Activated CD4-positive, alpha-beta T cell treated with anti-CD3 and anti-CD28 coated beads, Interleukin-2, amount 50 U/mL, for 48 hours (primary cell): ENCODE measurements at regions not wholly inside any gene's neighbourhood (a gene's known extent, or its start where the extent isn't known, plus 50 kb on each side); places are given as distances from the start of the nearest gene placed in this dataset.

ENCODE experiments used
- DNase-seq, 2 experiments: peaks; one replicate each; pipeline ENCODE4 v3.0.0-alpha.2; 2020

DNA sequence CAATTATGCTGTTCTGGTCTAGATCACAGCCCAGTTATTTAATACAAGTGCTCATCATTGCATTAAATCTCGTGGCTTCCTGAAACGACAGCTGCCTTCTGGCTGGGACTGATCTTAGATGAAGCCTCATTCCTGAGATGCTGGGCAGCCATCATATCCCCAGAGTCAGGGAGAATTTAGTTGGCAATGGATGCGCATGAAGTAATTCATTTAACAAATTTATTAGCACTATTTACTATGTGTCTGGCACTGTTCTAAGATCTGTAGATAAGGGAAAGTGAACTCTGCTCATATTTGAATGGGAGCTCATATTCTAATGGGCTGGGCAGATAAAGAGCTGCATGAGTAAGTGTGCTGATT lies 244.7 kb downstream of the KCNS3 start:
- no peak for DNase-seq

DNA sequence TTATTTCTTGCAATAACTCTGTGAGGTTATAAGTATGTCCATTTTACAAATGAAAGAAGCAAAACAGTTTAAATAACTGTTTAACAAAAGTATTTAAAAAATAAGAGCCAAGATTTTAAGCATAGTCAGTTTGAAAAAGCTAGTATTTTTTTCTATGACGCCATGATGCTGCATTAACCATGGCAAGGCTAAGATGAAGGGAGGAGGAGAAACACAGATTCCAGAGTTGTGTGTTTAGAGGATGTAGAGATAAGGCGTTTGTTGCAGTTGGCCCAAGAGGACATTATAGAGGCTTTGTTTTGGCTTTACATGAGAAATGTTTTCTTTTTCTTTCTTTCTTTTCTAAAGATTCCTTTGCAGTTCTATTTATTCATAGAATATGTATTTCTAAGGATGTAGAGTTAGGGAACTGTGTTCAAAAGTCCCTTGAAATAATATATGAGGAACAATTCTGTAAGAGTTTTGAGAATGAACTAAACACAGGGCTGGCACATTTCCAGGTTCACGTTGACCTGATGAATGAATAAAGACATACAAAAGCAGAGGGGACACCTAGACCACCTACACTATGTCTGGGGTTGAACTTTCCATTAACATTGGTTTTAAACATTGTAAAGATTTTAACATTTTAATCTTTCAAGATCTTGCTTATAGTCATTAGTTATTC lies 244.2 kb downstream of the KCNS3 start:
- DNase-seq, result no peak

DNA sequence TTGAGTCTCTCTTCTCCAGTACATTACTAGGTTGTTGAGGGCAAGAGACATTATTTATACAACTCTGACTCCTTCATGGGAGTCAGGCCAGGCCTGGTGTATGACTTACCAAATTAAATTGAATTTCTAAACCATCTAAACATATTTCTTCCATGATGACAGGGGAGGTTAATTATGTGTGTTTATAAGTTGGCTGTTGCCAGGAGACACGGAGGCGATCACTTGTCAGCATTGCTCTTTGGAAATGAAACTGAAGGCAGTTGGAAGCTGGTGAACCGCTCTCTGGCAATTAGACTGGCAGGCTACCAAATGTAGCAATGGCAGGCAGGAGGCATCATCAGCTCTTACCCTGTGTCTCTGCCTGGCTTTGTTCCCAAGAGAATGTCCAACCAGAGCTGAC lies 241.4 kb downstream of the KCNS3 start:
- no peak for DNase-seq

DNA sequence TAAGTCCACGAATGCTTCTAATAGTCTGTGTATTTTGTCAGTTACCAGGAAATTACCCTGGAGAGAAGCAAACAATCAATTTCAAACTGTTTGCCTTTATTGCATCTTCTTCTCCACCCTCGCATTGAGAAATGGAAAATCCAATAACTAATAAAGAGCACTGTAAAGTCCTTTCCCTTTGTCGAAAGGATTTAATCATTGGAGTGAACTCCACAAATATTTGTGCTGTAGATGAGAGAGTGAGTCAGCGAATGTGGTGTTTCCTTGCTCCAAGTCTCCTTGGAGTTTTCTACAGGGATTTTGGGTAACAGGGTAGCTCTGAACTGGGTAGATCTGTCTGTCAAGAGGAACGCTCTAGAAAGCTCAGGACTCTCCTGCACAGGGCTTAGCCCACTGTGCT lies 240.2 kb downstream of the KCNS3 start:
- no peak for DNase-seq

DNA sequence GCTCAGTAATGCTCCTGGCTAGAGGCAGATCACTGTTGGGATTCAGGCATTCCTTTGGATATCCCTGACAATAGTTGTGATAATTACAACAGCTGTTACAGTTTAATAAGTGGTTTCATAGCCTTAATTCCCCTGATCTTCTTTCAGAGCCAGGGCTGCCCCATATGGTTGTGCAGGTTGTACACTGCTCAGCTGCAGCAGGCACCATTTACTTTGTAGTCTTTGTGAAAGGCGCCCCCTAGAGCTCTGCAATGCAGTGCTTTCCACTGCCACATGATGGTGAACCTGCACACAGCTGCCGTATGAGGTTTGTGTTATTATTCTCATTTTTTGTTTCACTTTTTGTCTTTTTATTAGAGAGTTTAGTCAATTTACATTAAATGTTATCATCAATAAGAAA lies 239.1 kb downstream of the KCNS3 start:
- DNase-seq, result peak; percentile 1 to 7

DNA sequence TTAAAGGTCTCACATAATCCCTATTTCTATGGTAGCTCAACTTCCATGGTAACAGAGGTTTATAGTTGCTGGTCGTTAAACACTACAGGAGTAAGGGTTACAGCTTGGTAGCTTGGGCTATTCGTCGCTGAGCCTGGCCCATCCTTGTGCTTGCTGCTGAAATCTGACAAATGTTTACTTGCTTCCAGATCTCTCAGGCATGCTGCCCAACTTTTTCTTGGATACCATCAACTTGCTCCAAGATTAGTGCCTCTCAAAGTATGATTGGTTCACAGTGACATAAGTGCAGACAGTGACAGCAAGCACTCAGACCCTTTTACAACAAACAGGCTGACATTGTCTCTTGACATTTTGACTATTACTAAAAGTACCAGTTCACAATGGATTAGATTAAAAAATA lies 231.8 kb downstream of the KCNS3 start:
- DNase-seq, result no peak

DNA sequence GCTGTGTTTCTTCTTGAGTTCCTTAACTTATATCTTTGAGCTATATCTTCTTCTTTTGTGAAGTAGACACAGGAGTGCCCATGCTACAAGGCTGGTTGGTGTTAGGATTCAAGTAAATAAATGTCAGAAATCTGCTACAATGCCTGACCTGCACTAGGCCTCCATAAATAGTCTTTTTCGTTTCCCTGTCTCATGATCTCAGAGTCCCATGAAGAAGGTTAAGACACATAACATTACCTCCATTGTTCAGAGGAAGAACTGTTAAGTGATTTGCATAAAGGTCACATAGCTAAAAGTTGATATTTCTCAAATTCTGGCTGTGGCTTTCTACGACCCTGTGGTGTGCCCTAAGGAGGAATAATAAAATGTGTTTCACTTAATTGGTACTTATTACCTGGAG lies 228.4 kb downstream of the KCNS3 start:
- DNase-seq, result no peak

DNA sequence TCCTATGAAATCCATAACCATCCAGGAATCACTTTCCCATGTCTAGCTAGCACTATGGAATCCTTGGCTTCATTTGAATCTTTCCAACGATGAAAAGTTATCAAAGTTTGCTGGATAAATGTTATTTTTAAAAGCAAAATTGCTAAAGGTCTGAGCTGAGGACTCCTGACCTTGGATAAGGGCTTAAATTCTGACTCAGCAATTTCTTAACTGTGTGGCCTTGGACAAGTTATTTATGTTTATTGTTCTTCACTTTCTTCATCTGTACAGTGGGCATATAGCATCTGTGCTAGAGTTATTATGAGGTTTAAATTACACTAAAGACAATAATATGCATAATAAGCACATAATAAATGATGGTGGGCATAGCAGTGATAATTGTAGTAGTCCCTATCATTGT lies 227.5 kb downstream of the KCNS3 start:
- no peak for DNase-seq

DNA sequence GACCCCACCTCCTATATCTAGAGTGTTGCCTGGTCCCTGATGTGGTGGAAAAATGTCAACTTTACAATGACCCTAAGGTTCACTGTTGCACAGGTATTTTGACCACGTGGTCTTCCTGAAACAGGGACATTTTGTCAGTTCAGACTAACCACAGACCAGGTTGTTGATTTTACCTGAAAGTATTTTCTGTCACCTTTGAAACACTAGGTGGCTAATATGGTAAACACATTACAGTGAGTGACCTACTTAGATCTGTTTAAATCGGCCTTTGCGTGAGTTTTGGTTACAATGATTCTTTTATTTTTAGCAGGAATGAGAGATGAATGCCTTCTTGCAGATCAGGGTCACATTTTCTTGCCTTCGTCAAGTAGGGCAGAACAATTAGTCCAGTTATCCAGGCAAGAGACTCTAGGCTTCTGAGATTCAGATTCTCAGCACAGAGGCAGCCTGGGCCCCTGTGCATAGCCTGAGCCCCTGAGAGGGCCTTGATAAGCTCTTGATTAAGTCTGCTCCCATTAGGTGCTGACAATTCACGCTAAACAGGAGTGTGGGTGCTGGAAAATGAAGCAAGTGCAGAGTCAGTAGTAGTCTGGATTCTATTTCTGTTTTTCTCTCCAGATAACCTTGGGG lies 226.2 kb downstream of the KCNS3 start:
- no peak for DNase-seq

DNA sequence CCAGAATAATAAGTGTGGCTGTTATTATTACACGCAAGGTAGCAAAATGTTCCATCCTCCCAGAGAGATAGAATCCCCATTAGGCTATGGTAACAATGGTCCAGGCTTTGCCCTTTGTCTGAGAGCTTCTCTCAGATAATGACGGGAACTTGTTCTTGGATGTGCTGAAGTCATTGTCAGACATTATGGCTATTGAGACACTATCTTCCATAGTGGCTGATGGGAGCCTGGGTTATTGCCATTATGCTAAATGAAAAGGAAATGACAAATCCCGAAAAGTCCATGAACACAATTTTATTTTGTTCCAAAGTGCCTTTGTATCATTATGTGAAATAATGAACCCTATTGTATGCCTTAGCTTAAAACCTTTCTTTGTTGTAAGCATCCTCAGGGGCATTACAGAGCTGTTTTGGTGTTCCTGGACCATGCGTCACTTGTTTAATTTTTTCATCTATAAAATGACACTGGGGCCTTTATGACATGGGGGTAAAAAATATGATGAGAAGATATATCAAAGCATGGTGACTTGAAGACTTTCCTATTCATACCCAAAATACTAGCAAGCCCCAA lies 218.5 kb downstream of the KCNS3 start:
- no peak for DNase-seq

DNA sequence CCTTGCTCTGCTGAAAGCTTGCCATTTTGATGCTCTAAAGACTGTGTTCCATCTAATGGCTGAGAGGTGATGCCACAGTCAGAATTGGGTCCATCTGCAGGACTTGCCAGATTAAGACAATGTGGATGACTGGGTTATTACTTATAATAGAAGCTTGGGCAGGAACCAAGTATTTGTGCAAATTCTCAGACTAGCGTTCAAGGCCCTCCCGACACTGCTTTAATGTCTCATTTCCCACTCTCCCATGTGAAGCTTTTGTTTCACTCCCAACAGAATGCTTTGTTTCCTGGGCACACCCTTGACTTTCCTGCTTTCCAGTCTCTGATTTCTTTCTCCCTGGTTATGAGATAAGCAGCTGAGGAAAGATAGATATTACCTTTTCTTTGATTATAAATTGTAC lies 215.8 kb downstream of the KCNS3 start:
- DNase-seq, result no peak

DNA sequence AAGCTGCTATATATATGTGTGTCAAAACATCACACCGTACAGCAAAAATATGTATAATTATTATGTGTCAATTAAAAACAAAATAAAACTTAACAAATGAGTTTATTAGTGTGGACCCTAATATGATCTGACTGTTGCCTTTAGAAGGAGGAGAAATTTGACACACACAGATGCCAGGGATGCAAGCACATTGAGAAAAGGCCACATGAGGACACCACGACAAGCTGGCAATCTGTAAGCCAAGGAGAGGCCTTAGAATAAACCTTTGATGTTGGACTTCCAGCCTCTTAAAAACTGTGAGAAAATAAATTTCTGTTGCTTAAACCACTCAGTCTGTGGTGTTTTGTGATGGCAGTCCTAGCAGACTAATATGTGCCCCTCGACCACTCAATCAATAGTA lies 214.7 kb downstream of the KCNS3 start:
- no peak for DNase-seq

DNA sequence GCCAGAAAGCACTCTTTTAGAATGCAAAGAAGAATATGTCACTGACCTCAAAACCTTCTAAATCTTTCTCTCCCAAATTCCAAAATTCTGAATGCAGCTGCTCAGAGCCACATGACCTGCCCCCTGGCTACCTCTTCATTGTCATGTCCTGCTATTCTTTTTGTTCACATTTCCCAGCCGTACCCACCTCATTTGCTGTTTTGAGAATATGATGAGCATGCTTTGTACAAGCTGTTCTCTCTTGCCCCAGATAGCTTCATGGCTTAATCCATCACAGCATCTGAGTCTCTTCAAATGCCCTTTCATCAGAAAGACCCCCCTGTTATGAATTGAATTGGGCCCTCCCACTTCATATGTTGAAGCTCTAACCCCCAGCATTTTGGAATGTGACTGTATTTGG lies 214.3 kb downstream of the KCNS3 start:
- no peak for DNase-seq

DNA sequence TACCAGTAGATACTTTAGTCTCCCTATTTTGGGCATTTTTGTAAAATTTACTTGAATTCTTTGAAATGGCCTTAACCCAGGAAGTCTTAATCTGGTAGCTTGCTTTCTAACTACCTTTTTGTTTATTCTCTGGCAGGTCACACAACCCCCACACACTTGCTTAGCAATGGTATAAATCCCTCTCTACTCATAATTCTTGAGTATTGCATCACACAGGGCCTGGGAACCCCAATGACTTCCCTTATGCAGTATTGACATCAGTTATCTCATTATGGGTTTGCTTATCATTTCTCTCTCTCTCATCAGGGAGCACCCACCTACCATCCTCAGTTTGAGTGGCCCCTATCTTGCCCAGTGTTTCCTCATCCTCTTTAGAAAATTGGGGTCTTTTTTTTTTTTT lies 207.1 kb downstream of the KCNS3 start:
- no peak for DNase-seq

DNA sequence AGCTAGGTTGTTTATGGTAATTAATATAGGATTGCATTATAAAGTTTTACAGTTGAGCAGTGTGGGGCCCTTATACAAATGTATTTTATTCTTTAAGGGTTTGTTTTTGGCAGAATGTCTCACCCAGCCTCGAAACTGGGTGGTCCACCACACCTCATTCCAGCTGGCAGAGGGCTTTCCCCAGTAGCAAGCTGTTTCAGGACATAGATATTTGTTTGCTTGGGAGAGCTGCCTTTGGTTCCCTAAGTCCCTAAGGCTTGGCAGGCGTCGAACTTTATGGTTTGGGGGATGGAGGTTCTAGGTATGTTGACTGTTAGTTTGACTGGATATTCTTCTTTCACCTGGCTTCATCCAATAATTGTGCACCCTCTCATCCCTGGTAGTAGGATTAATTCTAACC lies 205.9 kb downstream of the KCNS3 start:
- no peak for DNase-seq

DNA sequence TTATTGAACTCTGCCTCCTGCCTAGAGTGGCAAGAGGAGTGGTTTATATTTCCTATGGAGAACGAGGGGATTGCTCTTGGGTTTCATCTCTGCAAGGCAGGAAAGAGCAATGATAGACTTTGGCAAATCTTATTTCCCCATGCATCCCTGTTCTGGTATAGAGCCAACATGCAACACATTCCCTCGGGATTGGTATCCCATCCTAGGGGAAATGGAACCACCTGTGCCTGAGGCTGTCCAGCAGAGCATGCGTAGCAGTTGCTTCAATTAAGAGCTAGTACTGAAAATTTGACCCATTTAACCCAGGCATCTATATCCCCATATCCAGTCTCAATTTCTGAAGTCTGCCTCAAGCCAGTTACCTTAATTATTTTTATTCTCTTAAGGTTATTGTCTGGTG lies 205.3 kb downstream of the KCNS3 start:
- no peak for DNase-seq

DNA sequence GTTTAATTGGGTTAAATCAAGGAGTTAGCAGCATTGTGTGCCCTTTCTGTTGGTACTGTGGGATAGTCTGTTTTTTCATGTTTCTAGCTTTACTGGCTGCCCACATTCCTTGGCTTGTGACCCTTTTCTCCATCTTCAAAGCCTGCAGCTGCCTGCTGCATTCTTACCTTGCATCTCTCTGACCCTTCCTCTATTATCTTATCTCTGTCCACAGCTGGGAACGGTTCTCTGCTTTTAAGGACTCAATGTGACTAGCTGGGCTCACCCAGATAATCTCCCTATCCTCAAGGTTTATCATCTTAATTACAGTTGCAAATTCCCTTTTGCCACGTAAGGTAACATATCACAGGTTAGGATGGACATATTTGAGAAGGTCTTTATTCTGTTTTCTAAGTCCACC lies 199.7 kb downstream of the KCNS3 start:
- no peak for DNase-seq

DNA sequence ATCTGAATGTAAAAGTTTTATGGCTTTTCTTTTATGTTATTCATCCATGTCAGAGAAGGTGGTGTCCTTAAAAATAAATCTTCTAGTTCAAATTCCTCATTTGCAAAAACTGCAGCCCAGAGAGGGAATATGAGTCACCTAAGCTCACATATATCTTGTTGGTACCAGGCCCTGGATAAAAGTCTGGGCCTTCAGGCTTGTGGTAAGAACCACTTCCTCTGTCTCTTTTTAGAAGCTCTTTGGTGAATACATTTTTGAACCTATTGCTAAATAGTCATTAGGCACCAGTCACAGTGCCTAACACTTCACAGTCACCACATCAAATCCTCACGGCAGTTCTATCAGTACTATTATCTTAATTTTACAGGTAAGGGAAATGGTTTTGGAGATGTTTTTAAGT lies 199.2 kb downstream of the KCNS3 start:
- DNase-seq, result no peak

DNA sequence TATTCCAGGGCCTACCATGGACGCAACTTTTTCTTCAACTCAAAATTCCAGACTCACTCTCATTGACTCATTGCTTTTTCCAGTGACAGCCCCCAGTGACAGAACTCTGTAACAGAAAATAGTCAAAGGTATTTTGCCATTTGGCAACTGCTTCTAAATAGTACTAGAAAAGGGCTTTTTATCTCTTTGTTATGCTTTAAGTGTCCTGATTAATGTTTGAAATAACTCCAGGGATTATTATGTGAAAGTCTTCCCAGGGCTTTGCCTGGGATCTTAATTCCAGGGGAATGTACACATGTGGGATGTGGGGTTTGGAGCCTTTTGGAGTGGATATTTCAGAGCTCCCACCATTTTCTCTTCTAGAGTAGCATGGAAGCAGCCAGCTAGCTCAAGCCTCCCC lies 198.8 kb downstream of the KCNS3 start:
- no peak for DNase-seq

DNA sequence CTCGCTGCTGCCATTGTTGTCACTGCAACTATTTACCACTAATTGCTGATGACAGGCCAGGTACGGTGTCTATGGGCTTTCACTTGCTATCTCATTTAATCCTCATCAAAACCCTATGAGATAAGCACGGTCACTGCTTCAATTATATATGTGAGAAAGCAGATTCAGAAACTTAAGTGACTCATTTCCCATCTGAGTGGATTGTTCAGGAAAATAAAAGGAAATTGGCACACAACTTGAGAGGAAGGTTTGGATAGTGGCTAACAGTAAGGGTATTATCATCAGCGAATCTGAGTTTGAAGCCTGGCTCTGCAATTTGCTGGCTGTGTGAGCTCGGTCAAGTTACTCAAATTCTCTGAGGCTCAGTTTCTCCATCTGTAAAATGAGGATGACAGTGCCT lies 196.0 kb downstream of the KCNS3 start:
- no peak for DNase-seq

DNA sequence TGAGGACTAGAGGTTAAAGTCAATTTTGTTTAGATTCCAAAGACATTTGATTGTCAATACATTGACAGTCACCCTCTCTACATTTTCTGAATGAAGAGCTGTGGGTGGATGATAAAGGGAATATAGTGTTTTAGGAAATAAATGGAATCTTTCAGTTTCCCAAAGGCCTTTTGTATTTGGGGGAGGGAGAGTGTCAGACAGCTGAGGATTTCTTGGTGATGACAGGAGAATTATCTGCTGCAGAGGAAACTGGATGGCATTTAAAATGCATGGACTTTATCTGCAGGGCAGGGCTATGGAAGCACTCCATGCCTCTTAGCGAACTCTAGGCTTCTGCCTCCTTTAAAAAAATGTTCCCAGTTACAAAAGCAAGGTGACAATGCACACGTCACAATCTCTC lies 195.1 kb downstream of the KCNS3 start:
- DNase-seq, result no peak

DNA sequence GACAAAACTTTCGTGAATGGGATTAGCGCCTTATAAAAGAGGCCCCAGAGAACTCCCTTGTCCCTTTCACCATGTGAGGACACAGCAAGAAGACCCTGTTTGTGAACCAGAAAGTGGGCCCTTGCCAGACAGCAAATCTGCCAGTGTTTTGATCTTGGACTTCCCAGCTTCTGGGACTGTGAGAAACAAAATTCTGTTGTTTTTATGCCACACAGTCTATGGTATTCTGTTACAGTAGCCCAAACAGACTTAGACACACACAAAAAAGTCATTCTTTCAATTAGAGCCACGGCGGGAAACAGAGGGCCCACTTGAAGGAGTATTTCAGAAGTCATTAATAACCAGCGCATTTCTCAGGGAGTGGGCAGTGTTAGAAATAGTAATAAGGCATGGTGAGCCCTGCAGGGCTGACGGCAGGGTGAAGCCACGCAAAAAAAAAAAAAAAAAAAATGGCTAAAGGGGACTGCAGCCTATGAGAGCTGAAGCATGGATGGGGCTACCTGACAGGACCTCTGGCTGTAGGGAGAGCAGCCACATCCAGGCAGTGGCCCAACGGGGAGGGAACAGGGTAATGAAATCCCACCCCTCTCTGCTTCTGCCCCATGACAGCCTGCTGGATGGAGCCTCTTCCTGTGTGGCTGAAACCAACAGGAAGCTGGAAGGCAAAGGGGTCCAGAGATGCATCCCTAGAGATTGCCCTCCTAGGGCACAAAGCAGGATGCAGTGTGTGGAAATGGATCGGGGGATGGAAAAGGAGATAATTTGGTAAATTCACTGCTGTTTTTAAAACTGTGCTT lies 189.3 kb downstream of the KCNS3 start:
- DNase-seq, result no peak

DNA sequence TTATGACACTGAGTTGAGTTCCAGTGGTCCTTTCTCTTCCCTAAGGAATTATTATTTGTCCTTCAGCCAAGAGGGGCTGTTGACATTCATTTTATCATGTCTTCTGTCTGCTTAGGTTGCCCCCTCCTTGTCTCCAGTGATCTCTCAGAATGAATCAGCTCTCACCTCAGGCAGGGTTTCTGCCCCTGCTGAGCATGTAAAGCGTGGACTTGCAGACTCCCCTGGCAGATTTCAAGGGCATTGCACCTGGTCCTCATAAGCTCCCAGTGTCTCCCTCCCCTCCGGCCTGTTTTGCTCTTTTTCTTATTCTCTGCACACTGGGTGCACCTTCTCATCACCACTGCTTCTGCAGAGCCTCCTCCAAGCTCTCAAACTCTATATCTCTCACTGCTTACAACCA lies 188.4 kb downstream of the KCNS3 start:
- DNase-seq, result no peak

DNA sequence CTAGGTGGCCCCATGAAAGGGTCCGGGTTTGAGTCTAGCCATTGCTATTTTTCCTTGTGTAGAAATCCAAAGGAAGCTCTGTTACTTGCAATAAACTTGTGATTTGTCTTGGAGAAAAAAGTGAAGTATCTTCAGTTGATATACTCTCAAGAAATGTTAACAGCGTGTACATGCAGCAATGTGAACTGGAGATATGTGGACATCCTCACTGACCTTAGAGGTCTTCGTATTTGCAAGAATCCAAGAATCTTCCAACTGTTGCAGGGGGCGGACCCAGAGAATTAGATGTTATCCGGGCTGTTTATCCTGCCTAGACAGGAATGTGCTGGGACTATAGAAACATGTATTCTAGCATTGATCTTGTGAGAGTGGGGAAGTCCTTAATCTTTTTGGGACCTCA lies 187.6 kb downstream of the KCNS3 start:
- DNase-seq, result no peak
